CD14-positive monocyte (primary cell): ENCODE measurements at regions not wholly inside any gene's neighbourhood (a gene's known extent, or its start where the extent isn't known, plus 50 kb on each side); places are given as distances from the start of the nearest gene placed in this dataset.
A peak's percentile ranks its signal among the peaks of the same experiment; 100 is the strongest.

Experiments
- DNase-seq, 3 donors: peaks; one replicate each; pipeline ENCODE4 v3.0.0-alpha.2; 2011 to 2022
- H2AFZ ChIP-seq: 2 replicates; pipeline ENCODE4 v1.6.0; 2012; ENCODE audit warnings: mild to moderate bottlenecking, low read depth, low read length, inconsistent platforms; ENCODE audit not compliant: insufficient read depth, poor library complexity, severe bottlenecking
- H3K27ac ChIP-seq, 2 donors: 1 replicate in 1 of 2; 2 replicates in 1 of 2; pipeline ENCODE4 v1.5.1; 2012 to 2013; ENCODE audit warnings: low read length in 2 of 2, control low read depth in 1 of 2, inconsistent platforms in 1 of 2, low read depth in 1 of 2, mild to moderate bottlenecking in 1 of 2
- H3K27me3 ChIP-seq, 2 donors: one replicate each; pipeline versions ENCODE4 v1.6.0 to v1.6.1; 2011 to 2013; ENCODE audit warnings: low read length in 2 of 2; ENCODE audit not compliant: control insufficient read depth in 2 of 2, insufficient read depth in 2 of 2
- H3K36me3 ChIP-seq, 2 donors: replicated peaks in 1 of 2; 1 replicate in 1 of 2; 2 replicates in 1 of 2; pipeline versions ENCODE4 v1.5.1 to v1.6.1; 2012 to 2013; ENCODE audit warnings: low read length in 2 of 2, control low read depth in 1 of 2, inconsistent platforms in 1 of 2, mild to moderate bottlenecking in 1 of 2; ENCODE audit not compliant: insufficient read depth in 2 of 2, control insufficient read depth in 1 of 2
- H3K4me1 ChIP-seq, 2 donors: 1 replicate in 1 of 2; 2 replicates in 1 of 2; pipeline versions ENCODE4 v1.5.1 to v1.6.1; 2012 to 2013; ENCODE audit warnings: low read length in 2 of 2, control low read depth in 1 of 2, inconsistent platforms in 1 of 2, mild to moderate bottlenecking in 1 of 2, moderate library complexity in 1 of 2; ENCODE audit not compliant: insufficient read depth in 2 of 2, control insufficient read depth in 1 of 2
- H3K4me2 ChIP-seq: replicated peaks from 2 replicates; pipeline ENCODE3; 2012; ENCODE audit warnings: low read length, moderate library complexity, mild to moderate bottlenecking; ENCODE audit not compliant: poor library complexity, severe bottlenecking; ENCODE audit errors: extremely low read depth
- H3K4me3 ChIP-seq, 3 experiments: fragments of 200-600 bp in 1 of 3; sonication (generic) in 1 of 3; replicated peaks in 1 of 3; 1 replicate in 2 of 3; 2 replicates in 1 of 3; pipeline ENCODE4 v1.5.1; 2011 to 2013; ENCODE audit warnings: low read length in 3 of 3, mild to moderate bottlenecking in 3 of 3, control low read depth in 2 of 3, low read depth in 2 of 3, inconsistent platforms in 1 of 3, moderate library complexity in 1 of 3
- H3K79me2 ChIP-seq: 2 replicates; pipeline ENCODE4 v1.6.0; 2012; ENCODE audit warnings: mild to moderate bottlenecking, control low read depth, inconsistent platforms, low read length, moderate library complexity; ENCODE audit not compliant: insufficient read depth
- H3K9ac ChIP-seq: 2 replicates; pipeline ENCODE4 v1.6.0; 2017; ENCODE audit warnings: low read length, mild to moderate bottlenecking; ENCODE audit not compliant: insufficient read depth, poor library complexity, severe bottlenecking
- H3K9me3 ChIP-seq, 2 donors: replicated peaks in 1 of 2; 1 replicate in 1 of 2; 2 replicates in 1 of 2; pipeline versions ENCODE4 v1.5.1 to v1.6.1; 2012 to 2013; ENCODE audit warnings: low read length in 2 of 2, control low read depth in 1 of 2; ENCODE audit not compliant: control insufficient read depth in 1 of 2, insufficient read depth in 1 of 2
- H4K20me1 ChIP-seq: 2 replicates; pipeline ENCODE4 v1.6.0; 2012; ENCODE audit warnings: mild to moderate bottlenecking, low read length, control low read depth, moderate library complexity; ENCODE audit not compliant: insufficient read depth
- H3K27ac Mint-ChIP-seq, 7 donors: one replicate each; pipeline ENCODE4 v1.8.0; 2020; ENCODE audit warnings: mild to moderate bottlenecking in 7 of 7, mixed read lengths in 7 of 7, moderate library complexity in 6 of 7, inconsistent platforms in 2 of 7
- H3K27me3 Mint-ChIP-seq, 3 donors: one replicate each; pipeline ENCODE4 v1.8.0; 2021 to 2022; ENCODE audit warnings: low read depth in 3 of 3, mild to moderate bottlenecking in 3 of 3, mixed read lengths in 3 of 3, moderate library complexity in 3 of 3, inconsistent platforms in 1 of 3
- H3K36me3 Mint-ChIP-seq, 2 donors: one replicate each; pipeline ENCODE4 v1.8.0; 2020; ENCODE audit warnings: mixed read lengths in 2 of 2, inconsistent platforms in 1 of 2, mild to moderate bottlenecking in 1 of 2
- H3K4me1 Mint-ChIP-seq: one replicate; pipeline ENCODE4 v1.8.0; 2020; ENCODE audit warnings: mild to moderate bottlenecking, mixed read lengths
- H3K4me3 Mint-ChIP-seq, 2 donors: one replicate each; pipeline ENCODE4 v1.8.0; 2020; ENCODE audit warnings: mild to moderate bottlenecking in 2 of 2, mixed read lengths in 2 of 2, moderate library complexity in 1 of 2
- H3K9me3 Mint-ChIP-seq, 7 donors: one replicate each; pipeline ENCODE4 v1.8.0; 2020 to 2022; ENCODE audit warnings: mixed read lengths in 7 of 7, mild to moderate bottlenecking in 6 of 7, moderate library complexity in 6 of 7, inconsistent platforms in 2 of 7
- CTCF ChIP-seq: fragments of 200-600 bp; IDR thresholded peaks from one replicate; pipeline ENCODE4 v1.8.0; 2022; ENCODE audit warnings: antibody characterized with exemption, mild to moderate bottlenecking
- WGBS: methylation state at CpG from one replicate; pipeline ENCODE4 v1.1.5; 2013; ENCODE audit warnings: missing lambda C conversion rate; ENCODE audit not compliant: insufficient coverage; 5-methylcytosine and 5-hydroxymethylcytosine counted together
- intact Hi-C, 2 donors: fragments of 100-400 bp; cut with micrococcal nuclease; formaldehyde crosslinking; loops; one replicate each; pipeline versions ENCODE4 v1.15.0 to v1.15.1; 2023

- TF ChIP-seq CTCF: no peak
These were observed 407.1 kb upstream of the CFAP20DC start for GRCh38 chr3:59456852-59457485.

GRCh38 chr3:59451800-59452746 is 402.2 kb upstream of the CFAP20DC start:
- H3K4me2 ChIP-seq: no peak overlapping the region
- Mint-ChIP-seq H3K4me3 (peak overlapping the region in 1 of 2 donors; percentile 10), H3K27me3 (peaks cover 0 to 5% (median 1%) of the 10 kb centered on the region in 3 donors), H3K27ac (peak overlapping the region in 1 of 7 donors; percentile 16), H3K9me3 (peaks cover 0 to 3% (median 0%) of the 10 kb centered on the region in 7 donors), H3K4me1 (peaks cover 12% of the 10 kb centered on the region), H3K36me3 (no peaks in the 10 kb centered on the region)
- H3K4me1 ChIP-seq: peaks cover 5 to 10% of the 10 kb centered on the region in 2 donors
- no peak overlapping the region for H3K27ac ChIP-seq
- WGBS: 90% methylated on average over 4 of the region's 7 CpGs
- no peaks in the 10 kb centered on the region for H3K79me2 ChIP-seq
- H3K27me3 ChIP-seq: no peaks in the 10 kb centered on the region
- H3K4me3 ChIP-seq: no peak overlapping the region
- H3K36me3 ChIP-seq: no peaks in the 10 kb centered on the region
- H3K9ac ChIP-seq: no peak overlapping the region
- no peak for DNase-seq
- no peak for TF ChIP-seq CTCF
- intact Hi-C loops: no loop called here
- H2AFZ ChIP-seq: peak overlapping the region; percentile 55
- H3K9me3 ChIP-seq: no peaks in the 10 kb centered on the region
- H4K20me1 ChIP-seq: no peaks in the 10 kb centered on the region

More at GRCh38 chr3:59456852-59457485, 407.1 kb upstream of the CFAP20DC start:
- no peak overlapping the region for H3K4me2 ChIP-seq
- Mint-ChIP-seq H3K36me3 (no peaks in the 10 kb centered on the region), H3K4me3 (no peak overlapping the region), H3K9me3 (peaks cover 4 to 15% (median 7%) of the 10 kb centered on the region in 7 donors), H3K27ac (no peak overlapping the region), H3K27me3 (no peaks in the 10 kb centered on the region), H3K4me1 (no peaks in the 10 kb centered on the region)
- peaks cover 0 to under 1% of the 10 kb centered on the region in 2 donors for H3K4me1 ChIP-seq
- no peak for DNase-seq
- H3K36me3 ChIP-seq: no peaks in the 10 kb centered on the region
- no peaks in the 10 kb centered on the region for H4K20me1 ChIP-seq
- no peak overlapping the region for H3K4me3 ChIP-seq
- H3K9ac ChIP-seq: no peak overlapping the region
- no peak overlapping the region for H2AFZ ChIP-seq
- intact Hi-C loops: no loop called here
- H3K27me3 ChIP-seq: no peaks in the 10 kb centered on the region
- 89% methylated on average over 2 of the region's 7 CpGs for WGBS
- H3K27ac ChIP-seq: no peak overlapping the region
- no peaks in the 10 kb centered on the region for H3K9me3 ChIP-seq
- no peaks in the 10 kb centered on the region for H3K79me2 ChIP-seq
